Fibroblast of pulmonary artery (primary cell): ENCODE measurements at regions not wholly inside any gene's neighbourhood (a gene's known extent, or its start where the extent isn't known, plus 50 kb on each side); places are given as distances from the start of the nearest gene placed in this dataset.

Source experiments
- DNase-seq: peaks from one replicate; pipeline ENCODE4 v3.0.0-alpha.2; 2010; ENCODE audit warnings: low read depth
- H3K4me3 ChIP-seq: replicated peaks from 2 replicates; pipeline ENCODE4 v1.5.1; 2011; ENCODE audit warnings: low read depth, mild to moderate bottlenecking, control low read depth, low read length, moderate library complexity
- CTCF ChIP-seq: IDR thresholded peaks from 2 replicates; pipeline ENCODE4 v1.5.1; 2011; ENCODE audit warnings: mild to moderate bottlenecking, control low read depth, low read length, inconsistent platforms; ENCODE audit errors: missing control alignments

- no peak overlapping the region for H3K4me3 ChIP-seq
- TF ChIP-seq CTCF, result no peak
- no peak for DNase-seq
Measured at GRCh38 chr3:102595057-102595456, 160.2 kb downstream of the ZPLD1 start.

GRCh38 chr3:102599819-102600576 is 165.2 kb downstream of the ZPLD1 start:
- H3K4me3 ChIP-seq, result no peak overlapping the region
- no peak for TF ChIP-seq CTCF
- DNase-seq, result no peak

- TF ChIP-seq CTCF, result no peak
- H3K4me3 ChIP-seq, result no peak overlapping the region
- DNase-seq, result no peak
Measured at GRCh38 chr3:102605153-102605552, 170.3 kb downstream of the ZPLD1 start.

GRCh38 chr3:102608875-102609274 is 174.1 kb downstream of the ZPLD1 start:
- no peak for TF ChIP-seq CTCF
- no peak for DNase-seq
- H3K4me3 ChIP-seq, result no peak overlapping the region

GRCh38 chr3:102614021-102614569 is 179.3 kb downstream of the ZPLD1 start:
- H3K4me3 ChIP-seq, result no peak overlapping the region
- no peak for TF ChIP-seq CTCF
- no peak for DNase-seq

GRCh38 chr3:102614585-102614984 is 179.8 kb downstream of the ZPLD1 start:
- no peak overlapping the region for H3K4me3 ChIP-seq
- no peak for TF ChIP-seq CTCF
- DNase-seq, result no peak

- no peak for DNase-seq
- no peak for TF ChIP-seq CTCF
- H3K4me3 ChIP-seq, result no peak overlapping the region
Measured at GRCh38 chr3:102617381-102617780, 182.6 kb downstream of the ZPLD1 start.
